GM19468 (cell line): ENCODE measurements at regions not wholly inside any gene's neighbourhood (a gene's known extent, or its start where the extent isn't known, plus 50 kb on each side); places are given as distances from the start of the nearest gene placed in this dataset.

Experiments
- ATAC-seq: cut with Tn5 transposase; IDR thresholded peaks from one replicate; pipeline ENCODE4 v1.9.1; 2021; ENCODE audit warnings: mild to moderate bottlenecking, moderate library complexity, moderate number of reproducible peaks; ENCODE audit not compliant: unreplicated experiment; ENCODE audit errors: extremely low read depth

DNA sequence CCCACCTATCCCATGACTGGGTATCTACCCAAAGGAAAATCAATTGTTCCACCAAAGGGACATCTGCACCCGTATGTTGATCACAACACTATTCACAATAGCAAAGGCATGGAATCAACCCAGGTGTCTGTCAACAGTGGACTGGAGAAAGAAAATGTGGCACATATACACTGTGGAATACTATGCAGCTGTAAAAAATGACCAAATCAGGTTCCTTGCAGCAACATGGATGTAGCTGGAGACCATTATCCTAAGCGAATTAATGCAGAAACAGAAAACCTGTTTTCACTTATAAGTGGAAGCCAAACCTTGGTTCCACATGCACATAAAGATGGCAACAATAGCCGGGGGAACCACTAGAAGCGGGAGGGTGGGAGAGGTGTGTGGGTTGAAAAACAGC is 228.6 kb downstream of the UQCRFS1 start:
- ATAC-seq: no peak

DNA sequence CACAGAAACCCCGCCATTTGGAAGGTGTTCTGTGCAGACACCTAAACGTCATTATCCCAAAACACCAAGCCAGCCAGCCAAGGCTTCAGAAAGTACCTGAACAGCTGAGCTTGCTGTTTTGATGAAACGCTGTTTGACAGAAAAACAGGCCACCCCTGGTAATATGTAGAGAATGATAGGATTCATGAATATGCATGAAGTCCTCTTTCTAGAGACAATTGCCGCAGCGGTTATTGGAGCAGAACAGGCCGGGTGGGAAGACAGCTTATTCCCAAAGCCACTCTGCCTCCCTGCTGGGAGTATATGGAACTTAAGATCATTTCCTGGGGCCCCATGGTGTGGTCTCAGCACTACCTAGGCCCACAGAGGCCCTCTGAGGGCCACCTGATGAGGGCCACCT is 229.5 kb downstream of the UQCRFS1 start:
- no peak for ATAC-seq

DNA sequence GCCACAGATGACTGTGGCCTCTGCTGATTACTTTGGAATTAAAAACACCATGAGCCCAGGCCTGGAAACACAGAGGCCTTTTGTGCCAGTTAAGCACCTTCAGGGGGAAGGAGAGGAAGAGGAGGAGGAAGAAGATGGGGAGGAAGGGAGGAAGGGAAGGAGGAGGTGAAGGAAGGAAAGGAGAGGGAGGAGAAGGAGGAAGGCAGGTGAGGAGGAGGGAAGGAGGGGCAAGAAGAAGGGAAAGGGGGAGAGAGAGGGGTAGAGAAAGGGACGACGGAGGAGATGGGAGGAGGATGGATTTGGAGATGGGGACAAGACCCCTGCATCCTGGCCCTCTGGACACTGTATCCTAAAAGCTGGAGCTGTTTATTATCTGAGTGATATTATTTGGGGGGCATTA is 231.0 kb downstream of the UQCRFS1 start:
- ATAC-seq: no peak

DNA sequence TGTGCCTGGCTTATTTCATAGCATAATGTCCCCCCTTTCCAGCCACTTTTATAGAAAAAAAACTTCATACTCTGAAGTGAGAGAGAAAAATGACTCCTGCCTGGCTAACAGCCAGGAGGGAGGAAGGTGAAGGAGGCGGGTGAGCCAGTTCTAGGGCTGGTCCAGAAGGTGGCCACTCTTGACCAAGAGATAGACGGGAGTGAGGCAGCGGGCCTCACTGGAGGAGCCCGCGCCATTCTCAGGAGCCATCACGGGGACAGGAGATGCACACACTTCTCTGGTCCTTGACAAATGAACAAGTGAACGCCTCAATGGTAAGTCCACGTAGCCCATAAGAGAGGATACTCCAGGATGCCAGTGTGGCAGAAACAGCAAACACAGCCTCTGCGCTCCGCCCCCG is 231.4 kb downstream of the UQCRFS1 start:
- ATAC-seq: no peak

DNA sequence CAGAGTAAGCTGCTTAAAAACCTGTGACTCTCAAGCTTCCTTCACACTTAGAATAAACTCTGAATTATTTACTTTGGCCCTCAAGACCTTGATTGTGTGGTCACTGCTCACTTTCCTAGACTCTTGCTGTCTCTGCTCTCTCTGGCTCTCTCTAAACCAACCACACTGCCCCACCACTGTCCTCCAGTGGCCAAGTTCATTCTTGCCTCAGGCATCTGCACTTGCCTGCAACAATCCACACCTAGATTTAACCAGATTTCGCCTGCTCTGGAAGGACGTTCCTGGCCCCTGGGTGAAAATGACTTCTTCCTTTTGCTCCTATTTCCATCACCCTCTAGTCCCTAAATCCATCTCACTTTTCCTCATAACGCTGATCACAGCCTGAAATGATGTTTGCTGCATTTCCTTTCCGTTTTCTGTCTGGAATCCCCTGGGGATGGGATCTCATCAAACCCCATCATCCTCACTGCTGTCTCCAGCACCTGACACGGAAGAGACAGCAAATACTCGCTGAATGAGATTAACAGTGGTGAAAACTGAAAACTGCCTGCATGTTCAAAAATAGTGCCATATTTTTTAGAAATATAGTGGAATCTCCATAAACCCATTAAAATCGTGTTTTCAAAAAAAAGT is 232.6 kb downstream of the UQCRFS1 start:
- ATAC-seq: no peak

DNA sequence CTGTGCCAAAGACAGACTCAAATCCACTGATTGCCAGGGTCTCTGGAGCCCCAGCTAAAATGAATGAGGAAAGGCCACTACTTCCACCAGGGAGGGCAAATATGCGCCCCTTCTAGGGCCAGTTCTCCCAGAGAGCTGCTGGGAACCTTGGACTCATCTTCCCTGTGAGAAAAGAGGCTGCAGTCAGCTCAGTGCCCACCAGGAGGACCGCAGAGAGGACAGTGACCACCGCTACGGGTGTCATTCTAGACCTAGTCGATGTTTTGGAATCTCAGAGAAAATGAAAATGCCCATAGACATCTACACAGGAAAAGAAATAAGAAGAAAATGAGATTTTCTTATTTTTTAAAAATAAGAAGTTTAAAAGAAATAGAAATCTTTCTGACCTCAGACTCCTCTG is 235.1 kb downstream of the UQCRFS1 start:
- no peak for ATAC-seq

DNA sequence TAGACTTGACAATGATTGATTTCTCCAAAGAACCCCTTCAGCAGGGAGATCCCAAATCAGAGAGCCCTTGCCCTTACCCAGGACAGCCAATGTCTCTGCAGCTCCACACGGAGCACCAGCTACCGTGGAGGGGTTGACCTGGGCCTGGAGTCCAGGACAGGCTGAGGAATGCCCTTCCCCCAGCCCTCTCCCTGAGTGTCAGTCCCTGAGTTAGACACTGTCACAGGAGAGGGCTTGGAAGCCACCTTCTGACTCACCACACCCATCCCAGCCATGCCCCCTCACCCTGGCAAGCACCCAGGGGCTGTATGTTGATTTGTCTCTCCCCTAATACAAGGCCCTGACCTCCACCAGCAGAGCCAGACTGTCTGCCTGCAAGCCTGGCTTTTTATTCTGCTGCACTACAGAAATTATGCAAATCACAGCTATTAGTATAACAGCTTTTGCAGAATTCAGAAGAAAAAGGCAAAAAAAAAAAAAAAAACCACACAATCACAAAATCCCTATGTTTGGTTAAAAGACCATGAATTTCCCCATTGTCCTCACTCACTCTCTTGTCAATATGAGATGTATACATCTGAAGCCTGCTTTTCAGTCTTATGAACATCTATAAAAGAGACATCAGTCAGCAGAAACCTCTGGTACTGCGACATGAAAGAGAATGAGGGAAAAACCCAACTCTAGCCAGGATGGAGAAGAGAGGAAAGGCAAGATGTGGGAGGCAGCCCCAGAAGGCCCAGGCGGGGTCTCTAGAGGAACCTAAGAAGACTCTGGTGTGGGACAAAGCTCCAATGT is 240.7 kb downstream of the UQCRFS1 start:
- no peak for ATAC-seq

DNA sequence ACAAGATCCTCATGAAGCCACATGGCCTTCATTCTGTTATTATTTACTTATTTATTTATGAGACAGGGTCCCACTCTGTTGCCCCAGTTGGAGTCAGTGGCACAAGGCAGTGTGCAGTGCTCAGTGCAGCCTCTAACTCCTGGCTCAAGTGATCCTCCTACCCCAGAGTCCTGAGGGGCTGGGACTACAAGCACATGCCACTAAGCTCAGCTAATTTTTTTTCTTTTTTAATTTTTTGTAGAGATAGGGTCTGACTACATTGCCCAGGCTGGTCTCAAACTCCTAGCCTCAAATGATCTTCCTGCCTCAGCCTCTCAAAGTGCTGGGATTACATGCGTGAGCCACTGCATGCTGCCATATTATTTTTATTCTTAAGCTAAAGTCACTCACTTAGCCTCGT is 241.4 kb downstream of the UQCRFS1 start:
- no peak for ATAC-seq

DNA sequence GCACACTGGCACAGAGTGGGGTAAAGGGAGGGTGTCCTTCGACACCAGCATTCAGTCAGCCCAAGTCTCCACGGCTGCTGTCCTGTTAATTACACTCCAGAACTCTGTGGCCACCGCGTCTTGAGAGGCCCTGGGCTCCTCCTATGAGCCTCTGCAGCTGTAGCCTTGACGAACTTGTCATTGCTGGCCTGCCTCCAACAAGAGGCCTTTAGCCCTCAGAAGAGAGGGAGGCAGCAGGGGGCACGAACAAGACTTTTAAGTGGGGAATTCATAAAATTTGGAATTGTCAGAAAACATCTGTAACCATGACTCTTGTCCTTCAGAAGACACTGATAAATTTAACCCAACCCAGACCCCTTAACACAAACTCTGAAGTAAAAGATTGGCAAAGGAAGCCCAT is 241.9 kb downstream of the UQCRFS1 start:
- ATAC-seq: no peak

DNA sequence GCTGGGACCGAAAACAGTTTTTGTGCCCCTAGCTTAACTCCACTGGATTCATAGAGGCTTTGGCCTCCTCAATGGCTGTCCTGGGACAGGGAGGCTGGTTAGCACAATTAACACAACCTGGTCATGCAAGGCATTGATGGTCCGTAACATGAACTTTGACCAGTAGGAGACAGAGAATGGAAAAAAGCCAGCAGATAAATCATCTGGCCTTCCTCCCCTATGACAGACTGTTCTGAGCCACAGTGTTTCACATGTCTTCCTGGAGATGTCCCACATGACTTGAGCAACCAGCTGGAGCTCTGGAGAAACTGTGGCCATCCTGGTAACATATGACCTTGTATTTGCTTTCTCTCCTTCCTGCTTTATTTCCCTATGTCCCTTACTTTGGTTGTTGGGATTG is 244.2 kb downstream of the UQCRFS1 start:
- ATAC-seq: no peak

DNA sequence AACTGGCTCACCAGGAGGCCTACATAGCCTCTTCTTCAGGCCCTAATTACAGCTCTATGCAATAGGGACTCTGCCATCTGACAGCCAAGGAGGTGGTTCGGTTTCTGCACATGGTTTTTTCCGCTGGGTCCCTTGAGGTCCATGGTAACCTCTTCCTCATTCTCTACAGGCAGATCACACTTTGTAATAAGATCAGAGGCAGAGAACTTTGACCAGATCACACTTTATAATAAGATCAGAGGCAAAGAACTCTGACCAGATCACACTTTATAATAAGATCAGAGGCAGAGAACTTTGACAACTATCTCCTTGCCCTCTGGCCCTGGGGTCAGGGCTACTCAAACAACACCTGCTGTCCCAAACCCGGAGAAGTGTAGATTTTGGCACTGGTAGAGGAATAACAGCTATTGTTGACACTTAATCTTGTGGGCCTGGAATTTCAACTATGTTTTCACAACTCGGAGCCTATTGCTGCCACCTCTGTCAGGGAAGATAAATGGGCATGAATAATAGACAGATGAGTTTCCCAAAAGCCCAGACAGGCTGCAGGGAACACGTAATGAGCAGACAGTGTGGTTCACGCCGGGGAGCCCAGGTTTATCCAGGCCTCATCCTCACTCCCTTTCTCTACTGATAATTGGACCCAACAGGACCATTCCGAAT is 246.1 kb downstream of the UQCRFS1 start:
- no peak for ATAC-seq

DNA sequence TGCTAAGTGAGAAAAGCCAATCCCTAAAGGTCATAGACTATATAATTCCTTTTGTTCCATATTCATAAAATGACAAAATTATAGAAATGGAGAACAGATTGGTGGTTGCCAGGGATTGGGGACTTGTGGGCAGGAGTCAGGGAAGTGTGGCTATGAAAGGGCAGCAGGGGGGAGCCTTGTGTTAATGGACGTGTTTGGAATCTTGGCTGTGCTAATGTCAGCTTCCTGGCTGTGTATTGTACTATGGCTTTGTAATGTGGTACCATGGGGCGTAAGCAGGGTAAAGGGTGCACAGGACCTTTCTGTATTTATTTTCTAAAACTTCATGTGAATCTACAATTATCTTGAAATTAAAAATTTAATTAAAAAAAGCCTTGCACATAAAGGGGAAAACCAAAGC is 248.5 kb downstream of the UQCRFS1 start:
- ATAC-seq: no peak

DNA sequence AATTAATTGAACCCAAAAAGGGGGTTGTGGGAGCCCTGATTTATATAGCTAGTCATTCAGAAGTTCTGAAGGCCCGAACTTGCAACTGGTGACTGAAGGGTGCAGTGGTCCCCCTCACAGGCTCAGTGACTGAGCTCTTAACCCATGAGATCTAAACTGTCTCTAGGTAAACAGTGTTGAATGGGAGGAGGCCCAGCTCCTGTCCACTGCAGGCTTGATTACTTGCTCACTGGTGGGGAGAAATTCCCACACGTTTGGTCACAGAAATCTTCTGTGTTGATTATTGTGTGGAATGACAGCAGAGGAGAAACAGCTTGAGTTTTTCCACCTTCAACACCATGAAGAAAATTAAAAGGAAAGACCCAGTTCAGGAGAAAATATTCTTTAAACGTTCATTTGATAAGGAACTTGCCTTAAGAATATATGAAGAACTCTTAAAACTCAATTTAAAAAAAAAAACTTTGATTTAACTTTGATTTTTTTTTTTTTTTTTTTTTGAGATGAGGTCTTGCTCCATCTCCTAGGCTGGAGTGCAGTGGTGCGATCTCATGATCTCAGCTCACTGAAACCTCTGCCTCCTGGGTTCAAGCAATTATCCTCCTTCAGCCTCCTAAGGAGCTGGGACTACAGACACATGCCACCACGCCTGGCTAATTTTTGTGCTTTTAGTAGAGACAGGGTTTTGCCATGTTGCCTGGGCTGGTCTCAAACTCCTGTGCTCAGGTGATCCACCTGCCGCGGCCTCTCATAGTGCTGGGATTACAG is 249.3 kb downstream of the UQCRFS1 start:
- ATAC-seq: no peak

DNA sequence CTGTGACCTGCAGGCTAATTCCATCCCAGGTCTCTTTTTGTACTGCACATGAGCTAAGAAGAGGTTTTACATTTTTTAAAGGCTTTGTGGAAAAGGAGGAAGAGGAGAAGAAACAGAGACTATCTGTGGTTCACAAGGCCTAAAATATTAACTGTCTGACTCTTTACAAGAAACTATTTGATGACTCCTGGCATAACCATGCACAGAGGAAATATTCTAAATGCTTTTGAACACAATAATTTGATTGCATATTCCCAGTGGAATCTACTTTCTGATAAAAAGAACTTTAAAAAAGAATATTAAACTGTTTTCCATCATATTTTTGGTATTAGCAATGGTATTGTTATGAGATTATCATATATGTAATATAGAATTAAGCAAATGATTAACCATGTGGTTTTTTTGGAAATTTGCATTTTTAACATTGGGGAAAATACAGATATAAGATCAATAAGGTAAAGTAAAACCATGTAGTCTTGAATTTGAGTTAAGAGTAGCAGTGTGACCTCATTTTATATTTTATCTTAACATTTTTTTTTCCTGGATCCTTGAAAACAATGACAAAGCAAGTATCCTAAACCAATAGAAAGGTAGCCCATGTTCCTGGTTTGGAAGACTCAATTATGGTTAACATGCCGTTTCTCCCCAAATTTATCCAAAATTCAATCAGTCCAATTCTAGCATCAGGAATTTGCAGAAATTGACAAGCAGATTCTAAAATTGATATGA is 251.0 kb downstream of the UQCRFS1 start:
- ATAC-seq: no peak

DNA sequence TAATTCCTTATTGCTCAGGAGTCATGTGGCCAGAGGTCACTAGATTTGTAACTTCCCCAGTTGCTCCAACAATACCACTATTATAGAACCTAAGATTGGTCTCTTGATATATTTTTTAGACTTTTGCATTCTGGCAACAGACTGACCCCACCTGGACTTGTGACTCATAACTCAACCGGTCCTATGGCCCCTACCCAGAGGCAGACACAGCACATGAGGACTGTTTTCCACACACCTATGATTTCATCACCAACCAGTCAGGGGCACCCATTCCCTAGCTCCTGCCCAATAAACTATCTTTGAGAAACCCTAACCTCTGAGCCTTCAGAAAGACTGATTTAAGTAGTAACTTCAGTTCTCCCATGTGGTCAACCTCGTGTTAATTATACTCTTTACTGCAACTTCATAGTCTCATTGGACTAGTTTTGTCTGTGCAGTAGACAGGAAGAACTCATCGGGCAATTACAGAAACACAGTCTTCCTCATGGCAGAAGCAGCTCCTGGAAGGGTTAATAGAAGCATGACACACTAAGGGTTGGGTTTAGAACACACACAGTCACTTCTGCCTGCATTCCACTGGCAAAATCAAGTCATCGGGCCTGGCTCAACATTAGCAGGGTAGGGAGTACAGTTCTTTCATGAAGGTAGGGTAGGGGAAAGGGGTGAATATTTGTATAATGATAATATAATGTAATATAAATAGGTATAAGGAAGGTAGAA is 251.8 kb downstream of the UQCRFS1 start:
- no peak for ATAC-seq

DNA sequence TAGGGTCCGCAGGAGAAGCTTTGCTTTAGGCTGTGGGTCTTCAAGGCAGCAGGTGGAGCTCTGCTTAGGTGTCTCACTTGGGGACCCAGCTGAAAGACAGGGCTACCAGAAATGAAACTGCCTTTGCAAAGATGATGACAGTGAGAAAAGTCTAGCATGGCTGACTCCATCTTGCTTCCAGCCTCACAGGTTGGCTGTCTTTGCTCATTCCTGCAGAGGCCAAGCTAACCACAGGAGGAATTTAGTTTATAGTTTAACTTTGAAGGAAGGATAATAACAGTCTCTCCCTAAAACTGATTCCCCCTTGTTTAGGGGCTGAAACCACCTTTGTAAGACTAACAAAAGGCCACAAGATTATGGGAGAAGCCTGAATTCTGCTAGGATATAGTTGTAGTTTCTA is 252.4 kb downstream of the UQCRFS1 start:
- ATAC-seq: no peak

DNA sequence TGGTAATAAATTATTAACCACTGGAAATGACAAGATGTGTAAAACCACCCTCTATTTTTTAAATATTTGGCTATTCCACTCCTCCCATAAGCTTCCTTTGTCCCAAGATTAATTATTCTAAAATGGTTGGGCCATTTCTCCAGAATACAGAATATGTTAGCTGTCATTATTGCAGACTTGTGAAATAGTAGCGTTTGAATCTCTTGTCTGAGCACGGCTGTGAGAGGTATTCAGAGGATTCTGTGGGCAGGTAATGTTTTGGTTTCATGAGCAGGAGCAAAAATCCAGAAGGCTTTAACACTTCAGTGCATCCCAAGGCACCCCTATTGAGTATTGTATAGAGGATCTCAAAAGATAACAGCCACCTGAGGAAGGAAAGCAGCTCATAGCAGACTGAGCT is 256.0 kb downstream of the UQCRFS1 start:
- no peak for ATAC-seq

DNA sequence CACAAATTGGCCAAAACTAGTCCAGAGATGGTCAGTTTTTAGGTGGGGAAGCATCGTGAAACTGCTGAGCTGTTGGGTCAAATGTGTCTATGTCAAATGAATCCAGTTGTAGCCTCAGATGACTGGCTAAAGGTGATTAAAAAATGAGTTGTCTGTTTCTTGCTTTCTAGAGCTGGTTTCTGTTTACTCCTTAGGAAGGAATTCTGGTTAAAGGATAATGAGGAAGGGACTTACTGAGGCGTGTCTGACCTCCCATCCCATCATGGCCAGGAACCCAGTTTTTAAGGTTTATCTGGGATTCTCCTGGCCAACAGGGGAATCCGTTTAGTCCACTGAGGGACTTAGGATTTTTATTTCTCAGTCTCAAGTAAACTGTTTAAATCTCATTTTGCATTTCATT is 256.5 kb downstream of the UQCRFS1 start:
- ATAC-seq: no peak

DNA sequence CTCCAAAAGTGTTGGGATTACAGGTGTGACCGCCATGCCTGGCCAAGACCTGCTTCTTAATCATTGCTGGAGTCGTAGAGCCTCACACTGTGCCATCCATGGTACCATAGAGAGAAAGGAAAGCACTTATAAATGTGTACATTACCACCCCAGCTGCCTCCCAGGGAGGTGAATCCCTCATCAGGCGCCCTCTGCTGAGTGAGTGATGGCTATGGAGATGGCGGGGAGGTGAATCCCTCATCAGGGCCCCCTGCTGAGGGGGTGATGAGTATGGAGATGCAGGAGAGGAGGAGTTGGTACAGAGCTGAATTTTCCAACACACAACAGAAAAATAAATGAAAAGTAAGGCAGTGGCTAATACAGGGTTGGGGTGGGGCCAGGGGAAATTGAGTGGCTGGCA is 263.4 kb downstream of the UQCRFS1 start:
- ATAC-seq: no peak

DNA sequence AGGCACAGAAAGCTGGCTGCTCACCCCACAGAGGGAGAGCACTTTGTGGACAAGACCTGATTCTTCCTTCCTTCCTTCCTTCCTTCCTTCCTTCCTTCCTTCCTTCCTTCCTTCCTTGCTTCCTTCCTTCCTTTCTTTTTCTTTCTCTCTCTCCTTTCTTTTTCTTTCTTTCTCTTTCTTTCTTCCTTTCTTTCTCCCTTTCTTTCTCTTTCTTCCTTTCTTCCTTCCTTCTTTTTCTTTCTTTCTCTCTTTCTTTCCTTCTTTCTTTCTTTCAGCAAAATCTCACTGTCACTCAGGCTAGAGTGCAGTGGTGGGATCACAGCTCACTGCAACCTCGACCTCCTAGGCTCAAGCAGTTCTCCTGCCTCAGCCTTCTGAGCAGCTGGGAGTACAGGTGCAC is 263.9 kb downstream of the UQCRFS1 start:
- ATAC-seq: no peak
